Spleen (tissue), 11 donors: ENCODE measurements at regions not wholly inside any gene's neighbourhood (a gene's known extent, or its start where the extent isn't known, plus 50 kb on each side); places are given as distances from the start of the nearest gene placed in this dataset.

Experiments
- DNase-seq: peaks from one replicate; pipeline ENCODE4 v3.0.0-alpha.2; 2020
- H3K27ac ChIP-seq, 8 donors: fragments of 200-600 bp; sonication (generic) in 7 of 8; 1 replicate in 4 of 8; 2 replicates in 4 of 8; pipeline versions ENCODE4 v1.5.0 to v1.8.0; 2016 to 2021; ENCODE audit warnings: inconsistent platforms in 4 of 8, mild to moderate bottlenecking in 4 of 8, moderate library complexity in 1 of 8
- H3K27me3 ChIP-seq, 7 donors: fragments of 200-600 bp; sonication (generic) in 6 of 7; replicated peaks in 1 of 7; 1 replicate in 4 of 7; 2 replicates in 3 of 7; pipeline versions ENCODE4 v1.5.0 to v1.8.0; 2016 to 2021; ENCODE audit warnings: inconsistent platforms in 3 of 7, mild to moderate bottlenecking in 1 of 7
- H3K36me3 ChIP-seq, 6 donors: fragments of 200-600 bp; sonication (generic) in 5 of 6; 1 replicate in 4 of 6; 2 replicates in 2 of 6; pipeline versions ENCODE4 v1.5.0 to v1.8.0; 2016 to 2021; ENCODE audit warnings: inconsistent platforms in 2 of 6
- H3K4me1 ChIP-seq, 6 donors: fragments of 200-600 bp; sonication (generic) in 5 of 6; 1 replicate in 3 of 6; 2 replicates in 3 of 6; pipeline versions ENCODE4 v1.5.0 to v1.8.0; 2016 to 2021; ENCODE audit warnings: inconsistent platforms in 3 of 6
- H3K4me3 ChIP-seq, 8 donors: fragments of 200-600 bp; sonication (generic) in 7 of 8; 1 replicate in 4 of 8; 2 replicates in 4 of 8; pipeline versions ENCODE4 v1.5.0 to v1.8.0; 2016 to 2021; ENCODE audit warnings: inconsistent platforms in 4 of 8, mild to moderate bottlenecking in 4 of 8, moderate library complexity in 2 of 8
- H3K9me3 ChIP-seq, 8 donors: fragments of 200-600 bp; sonication (generic) in 7 of 8; 1 replicate in 4 of 8; 2 replicates in 4 of 8; pipeline versions ENCODE4 v1.5.0 to v1.8.0; 2016 to 2021; ENCODE audit warnings: inconsistent platforms in 4 of 8
- POLR2A ChIP-seq, 3 donors: fragments of 450-650 bp; IDR thresholded peaks; one replicate each; pipeline ENCODE4 v1.5.1; 2017; ENCODE audit warnings: antibody characterized with exemption in 3 of 3, mild to moderate bottlenecking in 1 of 3
- POLR2AphosphoS5 ChIP-seq, 3 donors: sonication (generic); formaldehyde crosslinking; IDR thresholded peaks; one replicate each; pipeline ENCODE4 v1.5.1; 2017; ENCODE audit warnings: antibody characterized with exemption in 3 of 3
- WGBS, 5 donors: extraction: QIAGEN DNeasy Blood & Tissue Kit in 3 of 5; methylation state at CpG; one replicate each; pipeline versions ENCODE4 v1.1.5 to v1.1.7; 2013 to 2018; 5-methylcytosine and 5-hydroxymethylcytosine counted together
- intact Hi-C: fragments of 100-400 bp; cut with DNase I; formaldehyde crosslinking; loops from one replicate; pipeline ENCODE4 v1.15.0; 2023; ENCODE audit warnings: low total_unique reads
- TF ChIP-seq, protein P1 (sequence below), 11 experiments: fragments of 200-600 bp in 7 of 11; fragments of 450-650 bp in 4 of 11; sonication (generic) in 4 of 11; IDR thresholded peaks in 8 of 11; conservative IDR thresholded peaks in 3 of 11; 1 replicate in 7 of 11; 2 replicates in 4 of 11; pipeline versions ENCODE4 v1.4.0 to v1.8.0; 2016 to 2021; ENCODE audit warnings: antibody characterized with exemption in 11 of 11, inconsistent platforms in 4 of 11, mild to moderate bottlenecking in 1 of 11
- donor health status: healthy with polysubstance abuse.
- donor health status: DM: no; HTN: no; CAD: no; lungs with moderate emphysema.
- donor health status: DM: no; HTN: no; CAD: no.
- donor health status: Bipolar disorder and iron deficiency.
- donor health status: healthy.
- donor health status: DM: no; HTN: no; CAD: no.
- donor health status: DM: yes; HTN: yes; CAD: no.

DNA sequence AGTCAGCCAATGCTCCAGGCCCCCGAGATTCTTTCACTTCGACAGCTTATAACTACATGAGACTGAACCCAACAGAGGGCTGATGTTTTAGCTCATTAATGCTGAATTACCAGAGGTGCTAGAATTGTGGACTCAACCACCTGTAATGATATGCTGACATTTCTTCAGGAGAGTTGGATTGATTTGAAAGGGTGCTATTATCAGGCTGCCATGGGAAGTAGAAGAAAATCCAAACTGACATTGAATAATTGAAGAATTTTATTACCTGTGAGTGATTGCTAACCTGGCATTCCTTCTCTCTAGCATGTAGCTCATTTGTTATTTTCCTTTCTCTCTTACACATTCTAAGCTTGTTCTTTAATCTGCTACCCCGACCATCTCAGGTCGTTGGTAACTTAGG lies 488.8 kb downstream of the PID1 start:
- Histone ChIP-seq H3K4me3 (no peak overlapping the region), H3K36me3 (no peaks in the 10 kb centered on the region), H3K27me3 (no peaks in the 10 kb centered on the region), H3K27ac (no peak overlapping the region), H3K9me3 (peaks cover 0 to 25% (median 7%) of the 10 kb centered on the region in 8 donors), H3K4me1 (no peaks in the 10 kb centered on the region)
- intact Hi-C loops: no loop called here
- 73 to 84% (median 78%) methylated on average over 4 of the region's 4 CpGs for WGBS, 5 donors
- TF ChIP-seq POLR2AphosphoS5 (IDR thresholded peaks at IDR 0.05) (no peak), POLR2A (IDR thresholded peaks at IDR 0.05) (no peak)
- TF ChIP-seq, protein P1, sequence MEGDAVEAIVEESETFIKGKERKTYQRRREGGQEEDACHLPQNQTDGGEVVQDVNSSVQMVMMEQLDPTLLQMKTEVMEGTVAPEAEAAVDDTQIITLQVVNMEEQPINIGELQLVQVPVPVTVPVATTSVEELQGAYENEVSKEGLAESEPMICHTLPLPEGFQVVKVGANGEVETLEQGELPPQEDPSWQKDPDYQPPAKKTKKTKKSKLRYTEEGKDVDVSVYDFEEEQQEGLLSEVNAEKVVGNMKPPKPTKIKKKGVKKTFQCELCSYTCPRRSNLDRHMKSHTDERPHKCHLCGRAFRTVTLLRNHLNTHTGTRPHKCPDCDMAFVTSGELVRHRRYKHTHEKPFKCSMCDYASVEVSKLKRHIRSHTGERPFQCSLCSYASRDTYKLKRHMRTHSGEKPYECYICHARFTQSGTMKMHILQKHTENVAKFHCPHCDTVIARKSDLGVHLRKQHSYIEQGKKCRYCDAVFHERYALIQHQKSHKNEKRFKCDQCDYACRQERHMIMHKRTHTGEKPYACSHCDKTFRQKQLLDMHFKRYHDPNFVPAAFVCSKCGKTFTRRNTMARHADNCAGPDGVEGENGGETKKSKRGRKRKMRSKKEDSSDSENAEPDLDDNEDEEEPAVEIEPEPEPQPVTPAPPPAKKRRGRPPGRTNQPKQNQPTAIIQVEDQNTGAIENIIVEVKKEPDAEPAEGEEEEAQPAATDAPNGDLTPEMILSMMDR (IDR thresholded peaks at IDR 0.05 in 8 of 11, conservative IDR thresholded peaks at IDR 0.05 in 3 of 11): no peak
- no peak for DNase-seq

- Histone ChIP-seq H3K27me3 (no peaks in the 10 kb centered on the region), H3K4me1 (no peaks in the 10 kb centered on the region), H3K27ac (no peak overlapping the region), H3K9me3 (peaks cover 0 to 17% (median 0%) of the 10 kb centered on the region in 8 donors), H3K36me3 (no peaks in the 10 kb centered on the region), H3K4me3 (no peak overlapping the region)
- no peak for DNase-seq
- WGBS, 5 donors: 71 to 85% (median 78%) methylated on average over 5 of the region's 5 CpGs
- intact Hi-C loops: no loop called here
- TF ChIP-seq, protein P1 (IDR thresholded peaks at IDR 0.05 in 8 of 11, conservative IDR thresholded peaks at IDR 0.05 in 3 of 11): no peak
- no peak for TF ChIP-seq POLR2AphosphoS5 (IDR thresholded peaks at IDR 0.05)
- no peak for TF ChIP-seq POLR2A (IDR thresholded peaks at IDR 0.05)
These were observed 493.2 kb downstream of the PID1 start for GRCh38 chr2:228777855-228778355.

DNA sequence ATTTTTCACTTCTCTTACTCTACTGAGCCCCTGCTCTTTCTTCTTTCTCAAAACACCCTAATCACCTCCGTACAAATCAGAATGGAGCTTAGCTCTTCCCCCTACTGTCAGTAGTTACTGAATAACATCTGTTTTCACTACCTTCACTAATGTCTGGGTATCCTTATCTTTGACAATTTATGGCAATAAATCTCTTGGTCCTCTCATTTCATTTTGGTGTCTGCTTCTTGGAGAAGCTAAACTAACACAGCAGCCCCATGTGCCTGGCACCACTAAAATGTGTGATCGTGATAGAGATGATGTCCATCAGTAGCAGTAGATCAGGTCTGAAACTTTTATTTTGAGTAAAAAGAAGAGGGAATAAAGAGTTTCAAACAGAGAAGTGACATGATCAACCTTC lies 496.5 kb downstream of the PID1 start:
- DNase-seq: no peak
- Histone ChIP-seq H3K36me3 (no peaks in the 10 kb centered on the region), H3K27me3 (no peaks in the 10 kb centered on the region), H3K4me3 (no peak overlapping the region), H3K4me1 (no peaks in the 10 kb centered on the region), H3K9me3 (peaks cover 0 to 6% (median 0%) of the 10 kb centered on the region in 8 donors), H3K27ac (no peak overlapping the region)
- TF ChIP-seq, protein P1 (IDR thresholded peaks at IDR 0.05 in 8 of 11, conservative IDR thresholded peaks at IDR 0.05 in 3 of 11): no peak
- no peak for TF ChIP-seq POLR2AphosphoS5 (IDR thresholded peaks at IDR 0.05)
- no peak for TF ChIP-seq POLR2A (IDR thresholded peaks at IDR 0.05)
- intact Hi-C loops: no loop called here
- 71 to 79% (median 74%) methylated on average over 2 of the region's 2 CpGs for WGBS, 5 donors

DNA sequence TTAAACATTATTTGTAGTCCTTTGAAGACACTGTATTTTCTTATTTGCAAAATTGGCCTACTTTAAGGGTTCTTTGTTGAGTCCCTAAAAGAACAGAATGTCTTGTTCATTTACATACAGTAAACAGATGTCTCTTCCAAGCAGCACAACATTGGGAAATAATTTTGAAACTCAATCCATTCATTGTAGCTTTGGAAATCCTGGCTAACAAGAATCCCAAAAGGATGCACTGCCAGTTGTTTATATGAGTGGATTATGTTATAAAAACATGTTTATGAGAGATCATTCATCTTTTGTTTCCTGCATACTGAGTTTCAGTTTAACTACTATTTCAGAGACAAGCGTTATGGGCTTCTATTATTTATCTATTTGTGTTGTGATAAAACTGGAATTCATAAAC lies 499.3 kb downstream of the PID1 start:
- 62 to 82% (median 75%) methylated on average over 1 of the region's 1 CpG for WGBS, 5 donors
- no peak for DNase-seq
- Histone ChIP-seq H3K9me3 (peaks cover 0 to 8% (median 0%) of the 10 kb centered on the region in 8 donors), H3K27me3 (no peaks in the 10 kb centered on the region), H3K4me3 (no peak overlapping the region), H3K4me1 (no peaks in the 10 kb centered on the region), H3K36me3 (no peaks in the 10 kb centered on the region), H3K27ac (no peak overlapping the region)
- intact Hi-C loops: no loop called here
- TF ChIP-seq, protein P1 (IDR thresholded peaks at IDR 0.05 in 8 of 11, conservative IDR thresholded peaks at IDR 0.05 in 3 of 11): no peak
- TF ChIP-seq POLR2A (IDR thresholded peaks at IDR 0.05) (no peak), POLR2AphosphoS5 (IDR thresholded peaks at IDR 0.05) (no peak)
